H9 (cell line): ENCODE measurements at regions not wholly inside any gene's neighbourhood (a gene's known extent, or its start where the extent isn't known, plus 50 kb on each side); places are given as distances from the start of the nearest gene placed in this dataset.

ENCODE experiments used
- DNase-seq: peaks from one replicate; pipeline ENCODE4 v3.0.0-alpha.2; 2017
- H2AFZ ChIP-seq: one replicate; pipeline ENCODE4 v1.6.1; 2013; ENCODE audit warnings: mild to moderate bottlenecking, low read length, control low read depth, moderate library complexity
- H2AK5ac ChIP-seq: 2 replicates; pipeline ENCODE4 v1.6.1; 2013; ENCODE audit warnings: low read length, control low read depth, mixed read lengths; ENCODE audit not compliant: insufficient read length
- H2BK120ac ChIP-seq: one replicate; pipeline ENCODE4 v1.6.1; 2013; ENCODE audit warnings: low read depth, mild to moderate bottlenecking, low read length, control low read depth, inconsistent platforms; ENCODE audit not compliant: poor library complexity, severe bottlenecking
- H2BK12ac ChIP-seq: 2 replicates; pipeline ENCODE4 v1.6.1; 2013; ENCODE audit warnings: low read length, control low read depth, mixed read lengths, low read depth; ENCODE audit not compliant: insufficient read length
- H2BK15ac ChIP-seq: 2 replicates; pipeline ENCODE4 v1.6.1; 2013; ENCODE audit warnings: low read depth, low read length, control low read depth
- H2BK20ac ChIP-seq: one replicate; pipeline ENCODE4 v1.6.1; 2013; ENCODE audit warnings: low read depth, mild to moderate bottlenecking, low read length, control low read depth, inconsistent platforms; ENCODE audit not compliant: poor library complexity, severe bottlenecking
- H2BK5ac ChIP-seq: 2 replicates; pipeline ENCODE4 v1.6.1; 2013; ENCODE audit warnings: low read length, control low read depth, mixed read lengths; ENCODE audit not compliant: insufficient read length
- H3K14ac ChIP-seq: 2 replicates; pipeline ENCODE4 v1.6.1; 2013; ENCODE audit warnings: low read length, control low read depth; ENCODE audit not compliant: insufficient read depth
- H3K18ac ChIP-seq: 2 replicates; pipeline ENCODE4 v1.6.1; 2013; ENCODE audit warnings: low read depth, mild to moderate bottlenecking, mixed read lengths, low read length, control low read depth; ENCODE audit not compliant: insufficient read length
- H3K23ac ChIP-seq: 2 replicates; pipeline ENCODE4 v1.6.1; 2013; ENCODE audit warnings: low read length, control low read depth, mixed read lengths, low read depth; ENCODE audit not compliant: insufficient read length
- H3K23me2 ChIP-seq: 2 replicates; pipeline ENCODE4 v1.6.1; 2013; ENCODE audit warnings: low read depth, mild to moderate bottlenecking, mixed read lengths, low read length, control low read depth; ENCODE audit not compliant: insufficient read length, poor library complexity, severe bottlenecking
- H3K27ac ChIP-seq: 2 replicates; pipeline ENCODE4 v1.5.1; 2013; ENCODE audit warnings: low read length, control low read depth, mixed read lengths, low read depth; ENCODE audit not compliant: insufficient read length
- H3K27me3 ChIP-seq: 2 replicates; pipeline ENCODE4 v1.6.1; 2013; ENCODE audit warnings: low read length, control low read depth, inconsistent platforms; ENCODE audit not compliant: insufficient read depth
- H3K4ac ChIP-seq: 2 replicates; pipeline ENCODE4 v1.6.1; 2013; ENCODE audit warnings: low read depth, mild to moderate bottlenecking, control low read depth, inconsistent platforms, low read length, moderate library complexity
- H3K4me1 ChIP-seq: 2 replicates; pipeline ENCODE4 v1.6.1; 2013; ENCODE audit warnings: low read length, control low read depth, inconsistent platforms; ENCODE audit not compliant: insufficient read depth
- H3K4me2 ChIP-seq: 2 replicates; pipeline ENCODE4 v1.6.1; 2013; ENCODE audit warnings: low read length, control low read depth, mixed read lengths; ENCODE audit not compliant: insufficient read length, insufficient read depth
- H3K56ac ChIP-seq: 2 replicates; pipeline ENCODE4 v1.6.1; 2013; ENCODE audit warnings: low read depth, mild to moderate bottlenecking, mixed read lengths, low read length, control low read depth; ENCODE audit not compliant: insufficient read length
- H3K79me1 ChIP-seq: 2 replicates; pipeline ENCODE4 v1.6.1; 2013; ENCODE audit warnings: low read depth, mild to moderate bottlenecking, moderate library complexity, low read length, control low read depth, inconsistent platforms; ENCODE audit not compliant: insufficient read depth, poor library complexity, severe bottlenecking
- H3K79me2 ChIP-seq: 2 replicates; pipeline ENCODE4 v1.6.1; 2013; ENCODE audit warnings: low read length, control low read depth, inconsistent platforms; ENCODE audit not compliant: insufficient read depth
- H3K9ac ChIP-seq: 2 replicates; pipeline ENCODE4 v1.6.1; 2013; ENCODE audit warnings: low read length, control low read depth, mixed read lengths; ENCODE audit not compliant: insufficient read length; ENCODE audit errors: extremely low read depth
- H3K9me3 ChIP-seq: one replicate; pipeline ENCODE4 v1.6.1; 2013; ENCODE audit warnings: low read depth, low read length, inconsistent platforms; ENCODE audit not compliant: control insufficient read depth
- H3T11ph ChIP-seq: one replicate; pipeline ENCODE4 v1.6.1; 2013; ENCODE audit warnings: mild to moderate bottlenecking, low read length, control low read depth, inconsistent platforms
- H4K20me1 ChIP-seq: one replicate; pipeline ENCODE4 v1.6.1; 2013; ENCODE audit not compliant: control insufficient read depth, insufficient read length, insufficient read depth
- H4K5ac ChIP-seq: 2 replicates; pipeline ENCODE4 v1.6.1; 2013; ENCODE audit warnings: low read depth, mild to moderate bottlenecking, mixed read lengths, low read length, control low read depth; ENCODE audit not compliant: insufficient read length
- H4K8ac ChIP-seq: replicated peaks from 2 replicates; pipeline ENCODE4 v1.6.1; 2013; ENCODE audit warnings: low read length, control low read depth, mixed read lengths, low read depth; ENCODE audit not compliant: insufficient read length
- H4K91ac ChIP-seq: 2 replicates; pipeline ENCODE4 v1.6.1; 2013; ENCODE audit warnings: low read depth, mild to moderate bottlenecking, moderate library complexity, mixed read lengths, low read length, control low read depth; ENCODE audit not compliant: insufficient read length
- H3K27ac Mint-ChIP-seq, 3 experiments: 2 replicates in 2 of 3; 3 replicates in 1 of 3; pipeline ENCODE4 v1.8.0; 2020 to 2021; ENCODE audit warnings: mixed read lengths in 3 of 3, mild to moderate bottlenecking in 1 of 3, moderate library complexity in 1 of 3
- H3K27me3 Mint-ChIP-seq: 2 replicates; pipeline ENCODE4 v1.8.0; 2021; ENCODE audit warnings: low read depth, mild to moderate bottlenecking, moderate library complexity, mixed read lengths
- H3K36me3 Mint-ChIP-seq, 3 experiments: 2 replicates in 2 of 3; 3 replicates in 1 of 3; pipeline ENCODE4 v1.8.0; 2020 to 2021; ENCODE audit warnings: low read depth in 3 of 3, mixed read lengths in 3 of 3; ENCODE audit not compliant: insufficient read depth in 1 of 3
- H3K4me1 Mint-ChIP-seq, 2 experiments: 2 replicates each; pipeline ENCODE4 v1.8.0; 2020; ENCODE audit warnings: mixed read lengths in 2 of 2
- H3K4me3 Mint-ChIP-seq, 2 experiments: 2 replicates in 1 of 2; 3 replicates in 1 of 2; pipeline ENCODE4 v1.8.0; 2020 to 2021; ENCODE audit warnings: mild to moderate bottlenecking in 2 of 2, mixed read lengths in 2 of 2, moderate library complexity in 1 of 2
- H3K9me3 Mint-ChIP-seq, 2 experiments: 2 replicates in 1 of 2; 3 replicates in 1 of 2; pipeline ENCODE4 v1.8.0; 2020; ENCODE audit warnings: mild to moderate bottlenecking in 2 of 2, mixed read lengths in 2 of 2, moderate library complexity in 1 of 2
- TF ChIP-seq, protein P1 (sequence below): fragments of 200-600 bp; sonication (generic); conservative IDR thresholded peaks from 3 replicates; pipeline ENCODE4 v1.8.0; 2021; ENCODE audit warnings: antibody characterized with exemption, mild to moderate bottlenecking

DNA sequence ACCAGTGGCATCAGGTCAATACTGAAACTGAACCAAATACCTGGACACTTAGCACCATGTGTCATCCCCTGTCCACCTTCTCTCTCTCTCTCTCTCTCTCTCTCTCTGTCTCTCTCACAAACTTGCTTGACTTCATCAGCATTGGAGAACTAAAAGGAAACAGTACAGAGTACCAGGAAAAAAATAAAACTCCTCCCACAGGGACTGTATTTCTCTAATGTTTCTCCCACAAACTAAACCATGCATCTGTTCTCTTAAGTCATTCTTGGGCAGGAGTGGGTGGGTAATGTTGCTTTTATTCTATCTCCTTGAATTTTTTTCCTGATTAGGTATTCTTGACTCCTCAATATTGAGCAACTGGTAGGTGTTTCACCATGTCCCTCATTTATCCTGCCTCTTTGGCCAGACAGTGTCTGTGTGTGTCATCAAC is 112.9 kb upstream of the CACNA1A start:
- Histone ChIP-seq H2BK20ac (no peak overlapping the region), H4K5ac (no peak overlapping the region), H3K4ac (no peak overlapping the region), H4K20me1 (no peaks in the 10 kb centered on the region), H3K4me2 (no peak overlapping the region), H3K23me2 (no peaks in the 10 kb centered on the region), H2BK5ac (no peak overlapping the region), H2BK15ac (no peak overlapping the region), H3T11ph (no peak overlapping the region), H3K9me3 (no peaks in the 10 kb centered on the region), H3K27me3 (no peaks in the 10 kb centered on the region), H4K91ac (no peak overlapping the region), H3K56ac (no peak overlapping the region), H3K27ac (no peak overlapping the region), H3K79me2 (no peaks in the 10 kb centered on the region), H3K18ac (no peak overlapping the region), H2AK5ac (no peak overlapping the region), H2AFZ (no peak overlapping the region), H3K79me1 (no peaks in the 10 kb centered on the region), H3K23ac (no peak overlapping the region), H3K14ac (no peak overlapping the region), H4K8ac (no peak overlapping the region), H3K9ac (no peak overlapping the region), H2BK12ac (no peak overlapping the region), H3K4me1 (peaks cover 11% of the 10 kb centered on the region), H2BK120ac (no peak overlapping the region)
- Mint-ChIP-seq H3K4me1 (peaks cover 30 to 36% of the 10 kb centered on the region in 2 experiments), H3K9me3 (no peaks in the 10 kb centered on the region), H3K27me3 (peaks cover 18% of the 10 kb centered on the region), H3K4me3 (no peak overlapping the region), H3K27ac (no peak overlapping the region), H3K36me3 (no peaks in the 10 kb centered on the region; a peak in 1 of 7 replicates)
- TF ChIP-seq, protein P1, sequence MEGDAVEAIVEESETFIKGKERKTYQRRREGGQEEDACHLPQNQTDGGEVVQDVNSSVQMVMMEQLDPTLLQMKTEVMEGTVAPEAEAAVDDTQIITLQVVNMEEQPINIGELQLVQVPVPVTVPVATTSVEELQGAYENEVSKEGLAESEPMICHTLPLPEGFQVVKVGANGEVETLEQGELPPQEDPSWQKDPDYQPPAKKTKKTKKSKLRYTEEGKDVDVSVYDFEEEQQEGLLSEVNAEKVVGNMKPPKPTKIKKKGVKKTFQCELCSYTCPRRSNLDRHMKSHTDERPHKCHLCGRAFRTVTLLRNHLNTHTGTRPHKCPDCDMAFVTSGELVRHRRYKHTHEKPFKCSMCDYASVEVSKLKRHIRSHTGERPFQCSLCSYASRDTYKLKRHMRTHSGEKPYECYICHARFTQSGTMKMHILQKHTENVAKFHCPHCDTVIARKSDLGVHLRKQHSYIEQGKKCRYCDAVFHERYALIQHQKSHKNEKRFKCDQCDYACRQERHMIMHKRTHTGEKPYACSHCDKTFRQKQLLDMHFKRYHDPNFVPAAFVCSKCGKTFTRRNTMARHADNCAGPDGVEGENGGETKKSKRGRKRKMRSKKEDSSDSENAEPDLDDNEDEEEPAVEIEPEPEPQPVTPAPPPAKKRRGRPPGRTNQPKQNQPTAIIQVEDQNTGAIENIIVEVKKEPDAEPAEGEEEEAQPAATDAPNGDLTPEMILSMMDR = no peak
- DNase-seq = no peak
